ENCODE measurements at regions not wholly inside any gene's neighbourhood (a gene's known extent, or its start where the extent isn't known, plus 50 kb on each side); places are given as distances from the start of the nearest gene placed in this dataset.
"Not testable (repeated sequence)": the region's sequence is repeated elsewhere in the genome, so short reads cannot be mapped to it uniquely, and the experiment has no call there.

GRCh38 chr2:17133052-17133671 is 385.1 kb downstream of the RAD51AP2 start:
- POLR2A ChIA-PET, result no interaction called here
- no peak for TF ChIP-seq CTCF (IDR thresholded peaks at IDR 0.05; ENCODE audit: insufficient read depth, low read depth, low read length)
- CTCF ChIA-PET, result no interaction called here
- DNase-seq (ENCODE audit: low read depth), result no peak
- Histone ChIP-seq H3K4me3 (ENCODE audit: low read depth, low read length) (no peak overlapping the region), H3K36me3 (ENCODE audit: control insufficient read depth, insufficient read depth, low read length) (no peaks in the 10 kb centered on the region), H3K27me3 (ENCODE audit: control insufficient read depth, insufficient read depth, low read length) (no peaks in the 10 kb centered on the region)

- CTCF ChIA-PET; H3K27me3 ChIP-seq (ENCODE audit: control insufficient read depth, insufficient read depth, low read length): not testable (repeated sequence)
Measured at GRCh38 chr2:17130627-17131026, 387.6 kb downstream of the RAD51AP2 start.

GRCh38 chr2:17125989-17126620 is 392.1 kb downstream of the RAD51AP2 start:
- no peak overlapping the region for H3K4me3 ChIP-seq (ENCODE audit: low read depth, low read length)
- ChIA-PET CTCF (no interaction called here), POLR2A (no interaction called here)
- no peak for DNase-seq (ENCODE audit: low read depth)
- no peak for TF ChIP-seq CTCF (IDR thresholded peaks at IDR 0.05; ENCODE audit: insufficient read depth, low read depth, low read length)
- no peaks in the 10 kb centered on the region for H3K36me3 ChIP-seq (ENCODE audit: control insufficient read depth, insufficient read depth, low read length)
- H3K27me3 ChIP-seq (ENCODE audit: control insufficient read depth, insufficient read depth, low read length), result no peaks in the 10 kb centered on the region

More at GRCh38 chr2:17130627-17131026, 387.6 kb downstream of the RAD51AP2 start:
- H3K36me3 ChIP-seq (ENCODE audit: control insufficient read depth, insufficient read depth, low read length); DNase-seq (ENCODE audit: low read depth); POLR2A ChIA-PET; H3K4me3 ChIP-seq (ENCODE audit: low read depth, low read length): not testable (repeated sequence)

- no peak for DNase-seq (ENCODE audit: low read depth)
- H3K27me3 ChIP-seq (ENCODE audit: control insufficient read depth, insufficient read depth, low read length), result no peaks in the 10 kb centered on the region
- CTCF ChIA-PET, result no interaction called here
- no peaks in the 10 kb centered on the region for H3K36me3 ChIP-seq (ENCODE audit: control insufficient read depth, insufficient read depth, low read length)
- TF ChIP-seq CTCF (IDR thresholded peaks at IDR 0.05; ENCODE audit: insufficient read depth, low read depth, low read length), result no peak
- POLR2A ChIA-PET, result no interaction called here
- H3K4me3 ChIP-seq (ENCODE audit: low read depth, low read length), result no peak overlapping the region
Measured at GRCh38 chr2:17124575-17125318, 393.5 kb downstream of the RAD51AP2 start.

- CTCF ChIA-PET, result no interaction called here
- no peaks in the 10 kb centered on the region for H3K27me3 ChIP-seq (ENCODE audit: control insufficient read depth, insufficient read depth, low read length)
- POLR2A ChIA-PET, result no interaction called here
- no peak for DNase-seq (ENCODE audit: low read depth)
- TF ChIP-seq CTCF (IDR thresholded peaks at IDR 0.05; ENCODE audit: insufficient read depth, low read depth, low read length), result no peak
- H3K4me3 ChIP-seq (ENCODE audit: low read depth, low read length), result no peak overlapping the region
- H3K36me3 ChIP-seq (ENCODE audit: control insufficient read depth, insufficient read depth, low read length), result no peaks in the 10 kb centered on the region
Measured at GRCh38 chr2:17122887-17123501, 395.2 kb downstream of the RAD51AP2 start.

Data from BJ (cell line).